ENCODE measurements at regions not wholly inside any gene's neighbourhood (a gene's known extent, or its start where the extent isn't known, plus 50 kb on each side); places are given as distances from the start of the nearest gene placed in this dataset.

GRCh38 chr16:88303890-88304819, 78.6 kb upstream of the ZNF469 start:
- TF ChIP-seq REST (IDR thresholded peaks at IDR 0.05; ENCODE audit: low read depth) (no peak), ZBTB7A (IDR thresholded peaks at IDR 0.05; ENCODE audit: low read depth) (no peak), TEAD4 (IDR thresholded peaks at IDR 0.05) (no peak), USF1 (IDR thresholded peaks at IDR 0.05) (no peak), MAX (IDR thresholded peaks at IDR 0.05) (no peak), TAF1 (IDR thresholded peaks at IDR 0.05; ENCODE audit: low read depth) (no peak), EP300 (IDR thresholded peaks at IDR 0.05; ENCODE audit: borderline replicate concordance) (no peak)

All from Ishikawa (cell line).